HepG2 (cell line): ENCODE measurements at regions not wholly inside any gene's neighbourhood (a gene's known extent, or its start where the extent isn't known, plus 50 kb on each side); places are given as distances from the start of the nearest gene placed in this dataset.

Experiments used
- ATAC-seq: fragments of 200-7000 bp; cut with Tn5 transposase; 3 replicates; pipeline ENCODE4 v1.9.1; 2020; ENCODE audit warnings: mild to moderate bottlenecking, moderate library complexity
- BruUV-seq: library from RNA; stranded (reverse); fragments of 400-500 nt; replicated peaks from 2 replicates; lab custom pipeline; 2021; lab: Mats Ljungman, UMichigan
- CTCF ChIA-PET: fragments of 300-600 bp; formaldehyde crosslinking; extraction: SDS; loops from one replicate; lab custom pipeline; 2021; ENCODE audit warnings: low total read pairs, inconsistent platforms, low intra/inter-chr PET ratio; lab: Yijun Ruan, JAX
- POLR2A ChIA-PET: fragments of 350-600 bp; sonication (Branson Sonifier 250); formaldehyde crosslinking; loops from one replicate; lab custom pipeline; 2020; ENCODE audit warnings: antibody characterized with exemption, inconsistent platforms; lab: Yijun Ruan, JAX
- DNase-seq: peaks from one replicate; pipeline ENCODE4 v3.0.0-alpha.2; 2015; ENCODE audit warnings: low spot score
- FAIRE-seq: peaks from 3 replicates; lab custom pipeline; 2011; peaks lifted over from hg19 to GRCh38; lab: Jason Lieb, UNC
- H2AFZ ChIP-seq: one replicate; pipeline ENCODE4 v1.6.1; 2011; ENCODE audit warnings: low read length, inconsistent platforms
- H3K27ac ChIP-seq: fragments of 300-600 bp; 3 replicates; pipeline ENCODE4 v1.8.0; 2011; ENCODE audit warnings: mixed run types, mild to moderate bottlenecking, mixed read lengths, low read length, inconsistent platforms; ENCODE audit not compliant: insufficient read depth; ENCODE audit errors: extremely low read length
- H3K27me3 ChIP-seq, 2 experiments: fragments of 200-600 bp in 1 of 2; 2 replicates in 1 of 2; 3 replicates in 1 of 2; pipeline versions ENCODE4 v1.6.0 to v1.8.0; 2011; ENCODE audit warnings: low read length in 2 of 2, mild to moderate bottlenecking in 2 of 2, moderate library complexity in 2 of 2, inconsistent platforms in 1 of 2; ENCODE audit not compliant: insufficient read depth in 2 of 2, control insufficient read depth in 1 of 2
- H3K36me3 ChIP-seq, 2 experiments: fragments of 200-600 bp in 1 of 2; replicated peaks in 1 of 2; 2 replicates in 1 of 2; 3 replicates in 1 of 2; pipeline versions ENCODE4 v1.5.1 to v1.8.0; 2011; ENCODE audit warnings: low read length in 2 of 2, inconsistent platforms in 1 of 2; ENCODE audit not compliant: insufficient read depth in 2 of 2, control insufficient read depth in 1 of 2
- H3K4me1 ChIP-seq: 2 replicates; pipeline ENCODE4 v1.5.1; 2012; ENCODE audit warnings: low read length, inconsistent platforms; ENCODE audit not compliant: insufficient read depth
- H3K4me2 ChIP-seq: 2 replicates; pipeline ENCODE4 v1.6.0; 2011; ENCODE audit warnings: low read depth, low read length, inconsistent platforms
- H3K4me3 ChIP-seq, 3 experiments: fragments of 200-600 bp in 1 of 3; sonication (generic), shearing (Covaris generic) in 1 of 3; replicated peaks in 1 of 3; 2 replicates each; pipeline ENCODE4 v1.5.1; 2011 to 2016; ENCODE audit warnings: low read length in 3 of 3, inconsistent platforms in 2 of 3, low read depth in 2 of 3, mild to moderate bottlenecking in 2 of 3, control low read depth in 1 of 3, mixed read lengths in 1 of 3; ENCODE audit not compliant: insufficient read depth in 1 of 3
- H3K79me2 ChIP-seq: one replicate; pipeline ENCODE4 v1.6.1; 2011; ENCODE audit warnings: low read length, inconsistent platforms; ENCODE audit not compliant: insufficient read depth
- H3K9ac ChIP-seq: 2 replicates; pipeline ENCODE4 v1.6.0; 2011; ENCODE audit warnings: mild to moderate bottlenecking, low read depth, low read length, inconsistent platforms; ENCODE audit not compliant: insufficient read depth
- H3K9me3 ChIP-seq: 2 replicates; pipeline ENCODE4 v1.5.1; 2012; ENCODE audit warnings: mild to moderate bottlenecking, low read length
- H4K20me1 ChIP-seq: 2 replicates; pipeline ENCODE4 v1.6.0; 2011; ENCODE audit warnings: inconsistent platforms, mild to moderate bottlenecking, low read length, moderate library complexity; ENCODE audit not compliant: insufficient read depth
- CSRNP1 ChIP-seq: sonication (generic); formaldehyde crosslinking; IDR thresholded peaks from 2 replicates; pipeline ENCODE4 v1.8.1; 2023; ENCODE audit warnings: mild to moderate bottlenecking, missing genetic modification reagents
- GPN1 ChIP-seq: sonication (generic); formaldehyde crosslinking; IDR thresholded peaks from 2 replicates; pipeline ENCODE4 v1.5.1; 2020; ENCODE audit warnings: missing genetic modification reagents, borderline replicate concordance
- PREB ChIP-seq: sonication (generic); formaldehyde crosslinking; IDR thresholded peaks from 2 replicates; pipeline ENCODE4 v1.4.0; 2020; ENCODE audit warnings: missing genetic modification reagents
- REST ChIP-seq, 2 experiments: IDR thresholded peaks; 2 replicates each; pipeline ENCODE4 v1.6.1; 2011 to 2012; ENCODE audit warnings: low read length in 2 of 2, borderline replicate concordance in 1 of 2, low read depth in 1 of 2, mild to moderate bottlenecking in 1 of 2, moderate library complexity in 1 of 2
- U2AF2 ChIP-seq: fragments of 200-400 bp; formaldehyde crosslinking; IDR thresholded peaks from 2 replicates; pipeline ENCODE4 v1.6.1; 2017; ENCODE audit warnings: low read depth, mild to moderate bottlenecking, low read length
- ZBTB10 ChIP-seq: sonication (generic); formaldehyde crosslinking; IDR thresholded peaks from 2 replicates; pipeline ENCODE4 v1.4.0; 2020; ENCODE audit warnings: missing genetic modification reagents, borderline replicate concordance
- ZFP36 ChIP-seq: fragments of 150-350 bp; IDR thresholded peaks from 2 replicates; pipeline ENCODE4 v1.6.1; 2018; ENCODE audit warnings: borderline replicate concordance, low read length, low read depth; ENCODE audit not compliant: partially characterized antibody
- ZNF280D ChIP-seq: sonication (generic); formaldehyde crosslinking; IDR thresholded peaks from 2 replicates; pipeline ENCODE4 v1.5.1; 2020; ENCODE audit warnings: mild to moderate bottlenecking, missing genetic modification reagents
- ZNF740 ChIP-seq: sonication (generic); formaldehyde crosslinking; IDR thresholded peaks from 2 replicates; pipeline ENCODE4 v1.4.0; 2020; ENCODE audit warnings: missing genetic modification reagents
- ZNF780A ChIP-seq: sonication (generic); formaldehyde crosslinking; IDR thresholded peaks from 2 replicates; pipeline ENCODE4 v1.8.0; 2022; ENCODE audit warnings: mild to moderate bottlenecking, missing genetic modification reagents, moderate library complexity
- WGBS: methylation state at CpG from one replicate; pipeline ENCODE4 v1.1.6; 2017; ENCODE audit warnings: low lambda C conversion rate; 5-methylcytosine and 5-hydroxymethylcytosine counted together
- in situ Hi-C: cut with HindIII; loops from 2 replicates; pipeline ENCODE4 v1.10.0; 2017; ENCODE audit warnings: low pct_unique_long_range_greater_than_20kb; ENCODE audit not compliant: extremely low pct_ligation_motif_present
- intact Hi-C: fragments of 100-400 bp; cut with micrococcal nuclease; formaldehyde crosslinking; loops from one replicate; pipeline ENCODE4 v1.10.0; 2022; ENCODE audit not compliant: unreplicated experiment

GRCh38 chr5:117801583-117801982 is 1186.8 kb downstream of the DTWD2 start:
- Histone ChIP-seq H3K27ac (no peak overlapping the region), H3K4me3 (no peak overlapping the region), H3K9ac (no peak overlapping the region), H3K27me3 (no peaks in the 10 kb centered on the region), H3K36me3 (no peaks in the 10 kb centered on the region), H3K4me1 (no peaks in the 10 kb centered on the region), H3K79me2 (no peaks in the 10 kb centered on the region), H3K9me3 (no peaks in the 10 kb centered on the region), H2AFZ (no peak overlapping the region), H4K20me1 (no peaks in the 10 kb centered on the region), H3K4me2 (no peak overlapping the region)
- in situ Hi-C loops, result no loop called here
- CTCF ChIA-PET, result no interaction called here
- ATAC-seq, result no peak
- no TSS peak for BruUV-seq
- intact Hi-C loops, result no loop called here
- WGBS, result 0% methylated on average over 4 of the region's 4 CpGs
- no peak for DNase-seq
- POLR2A ChIA-PET, result no interaction called here
- no peak for FAIRE-seq
- no peak for TF ChIP-seq ZNF280D
- no peak for TF ChIP-seq ZFP36
- no peak for TF ChIP-seq ZNF780A (CRISPR knock-in tag)
- TF ChIP-seq ZNF740 (CRISPR knock-in tag), result no peak
- no peak for TF ChIP-seq PREB (CRISPR knock-in tag)
- TF ChIP-seq REST (IDR thresholded peaks at IDR 0.05; ENCODE audit: borderline replicate concordance in 1 of 2, low read depth in 1 of 2, low read length in 2 of 2), result no peak
- no peak for TF ChIP-seq U2AF2
- TF ChIP-seq ZBTB10 (CRISPR knock-in tag), result no peak
- TF ChIP-seq GPN1 (CRISPR knock-in tag), result no peak
- no peak for TF ChIP-seq CSRNP1 (CRISPR knock-in tag)
